Stomach smooth muscle (tissue), 2 donors: ENCODE measurements at regions not wholly inside any gene's neighbourhood (a gene's known extent, or its start where the extent isn't known, plus 50 kb on each side); places are given as distances from the start of the nearest gene placed in this dataset.
"Not testable (repeated sequence)": the region's sequence is repeated elsewhere in the genome, so short reads cannot be mapped to it uniquely, and the experiment has no call there.

Experiments
- H3K27ac ChIP-seq: one replicate; pipeline ENCODE4 v1.7.0; 2013; ENCODE audit warnings: mild to moderate bottlenecking, low read length, inconsistent platforms
- H3K27me3 ChIP-seq, 2 donors: one replicate each; pipeline ENCODE4 v1.7.0; 2013; ENCODE audit warnings: low read length in 2 of 2; ENCODE audit not compliant: insufficient read depth in 2 of 2, control insufficient read depth in 1 of 2
- H3K36me3 ChIP-seq, 2 donors: one replicate each; pipeline ENCODE4 v1.7.0; 2013; ENCODE audit warnings: low read length in 2 of 2; ENCODE audit not compliant: control insufficient read depth in 2 of 2, insufficient read depth in 2 of 2
- H3K4me1 ChIP-seq: one replicate; pipeline ENCODE4 v1.7.0; 2013; ENCODE audit warnings: low read length; ENCODE audit not compliant: control insufficient read depth, insufficient read depth
- H3K4me3 ChIP-seq, 2 donors: one replicate each; pipeline ENCODE4 v1.7.0; 2013; ENCODE audit warnings: low read length in 2 of 2
- H3K9ac ChIP-seq, 2 donors: one replicate each; pipeline ENCODE4 v1.7.0; 2013; ENCODE audit warnings: low read length in 2 of 2, mild to moderate bottlenecking in 1 of 2
- H3K9me3 ChIP-seq, 2 donors: one replicate each; pipeline ENCODE4 v1.7.0; 2013; ENCODE audit warnings: low read length in 2 of 2; ENCODE audit not compliant: control insufficient read depth in 2 of 2
- donor health status: healthy.
- donor health status: Pancreatic carcinoma.

DNA sequence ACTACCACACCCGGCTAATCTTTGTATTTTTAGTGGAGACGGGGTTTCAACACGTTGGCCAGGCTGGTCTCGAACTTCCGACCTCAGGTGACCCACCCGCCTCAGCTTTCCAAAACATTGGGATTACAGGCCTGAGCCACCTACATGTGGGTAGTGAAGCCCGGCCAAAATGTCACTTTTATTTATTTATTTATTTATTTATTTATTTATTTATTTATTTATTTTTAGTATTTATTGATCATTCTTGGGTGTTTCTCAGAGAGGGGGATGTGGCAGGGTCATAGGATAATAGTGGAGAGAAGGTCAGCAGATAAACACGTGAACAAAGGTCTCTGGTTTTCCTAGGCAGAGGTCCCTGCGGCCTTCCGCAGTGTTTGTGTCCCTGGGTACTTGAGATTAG lies 162.8 kb upstream of the MEX3C start:
- H3K9ac ChIP-seq, H3K4me3 ChIP-seq, H3K27me3 ChIP-seq, H3K4me1 ChIP-seq, H3K36me3 ChIP-seq, H3K27ac ChIP-seq, H3K9me3 ChIP-seq: not testable (repeated sequence)

- H3K4me1 ChIP-seq, result peaks cover 10% of the 10 kb centered on the region
- no peak overlapping the region for H3K9ac ChIP-seq
- H3K36me3 ChIP-seq, result no peaks in the 10 kb centered on the region
- H3K27ac ChIP-seq, result no peak overlapping the region
- H3K27me3 ChIP-seq, result no peaks in the 10 kb centered on the region
- no peaks in the 10 kb centered on the region for H3K9me3 ChIP-seq
- H3K4me3 ChIP-seq, result no peak overlapping the region
Measured at GRCh38 chr18:51361130-51361860, 163.8 kb upstream of the MEX3C start.

GRCh38 chr18:51363384-51363783 lies 165.9 kb upstream of the MEX3C start:
- no peaks in the 10 kb centered on the region for H3K9me3 ChIP-seq
- H3K36me3 ChIP-seq, result no peaks in the 10 kb centered on the region
- H3K9ac ChIP-seq, result no peak overlapping the region
- H3K4me3 ChIP-seq, result no peak overlapping the region
- no peaks in the 10 kb centered on the region for H3K27me3 ChIP-seq
- H3K4me1 ChIP-seq, result peaks cover 10% of the 10 kb centered on the region
- H3K27ac ChIP-seq, result no peak overlapping the region

- Histone ChIP-seq H3K27me3 (peaks cover 0 to 2% of the 10 kb centered on the region in 2 donors), H3K4me3 (no peak overlapping the region), H3K9me3 (no peaks in the 10 kb centered on the region), H3K9ac (no peak overlapping the region), H3K27ac (no peak overlapping the region), H3K36me3 (no peaks in the 10 kb centered on the region), H3K4me1 (no peaks in the 10 kb centered on the region)
Measured at GRCh38 chr18:51370996-51371395, 173.5 kb upstream of the MEX3C start.

DNA sequence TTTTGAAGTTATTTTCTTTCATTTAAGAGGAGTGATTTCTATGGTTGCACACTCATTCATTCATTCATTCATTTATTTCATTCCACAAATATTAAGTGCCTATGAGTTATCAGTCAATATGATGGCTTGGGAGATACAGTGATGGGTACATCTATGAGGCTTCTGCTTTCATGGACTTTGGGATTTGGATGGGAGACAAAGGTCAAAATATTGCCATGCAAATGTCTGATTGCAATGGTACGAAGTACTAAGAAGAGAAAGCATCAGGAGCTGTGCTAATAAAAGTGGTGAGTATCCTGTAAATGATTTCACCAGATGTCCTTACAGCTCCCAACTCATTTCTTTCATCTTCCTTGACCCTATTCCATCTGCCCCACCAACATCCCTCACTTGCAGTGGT lies 174.4 kb upstream of the MEX3C start:
- no peak overlapping the region for H3K4me3 ChIP-seq
- H3K9me3 ChIP-seq, result no peaks in the 10 kb centered on the region
- H3K4me1 ChIP-seq, result no peaks in the 10 kb centered on the region
- H3K27ac ChIP-seq, result no peak overlapping the region
- no peaks in the 10 kb centered on the region for H3K36me3 ChIP-seq
- H3K9ac ChIP-seq, result no peak overlapping the region
- peaks cover 0 to 2% of the 10 kb centered on the region in 2 donors for H3K27me3 ChIP-seq

GRCh38 chr18:51382081-51382480 lies 184.6 kb upstream of the MEX3C start:
- Histone ChIP-seq H3K9ac (no peak overlapping the region), H3K36me3 (no peaks in the 10 kb centered on the region), H3K27me3 (no peaks in the 10 kb centered on the region)

DNA sequence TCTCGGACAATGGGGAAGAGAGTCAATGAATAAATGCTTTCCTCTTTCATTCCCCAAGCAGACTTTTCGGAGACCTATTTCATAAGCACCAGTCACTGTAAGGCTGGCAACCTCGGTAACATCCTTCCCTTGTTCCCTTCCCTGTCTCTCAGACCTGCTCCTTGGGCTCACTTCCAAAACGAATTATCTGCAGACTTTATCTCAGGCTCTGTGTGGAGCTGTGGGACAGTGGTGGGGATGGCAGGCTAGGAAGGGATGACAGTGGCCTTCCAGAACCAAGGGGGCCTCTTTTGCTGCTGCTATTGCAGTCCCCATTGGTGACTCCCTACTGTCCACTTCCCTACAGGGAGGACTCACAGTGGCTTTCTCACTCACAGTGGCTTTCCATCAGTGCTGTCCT lies 185.6 kb upstream of the MEX3C start:
- H3K4me3 ChIP-seq, result no peak overlapping the region
- no peak overlapping the region for H3K27ac ChIP-seq
- no peak overlapping the region for H3K9ac ChIP-seq
- H3K36me3 ChIP-seq, result no peaks in the 10 kb centered on the region
- no peaks in the 10 kb centered on the region for H3K27me3 ChIP-seq
- H3K9me3 ChIP-seq, result no peaks in the 10 kb centered on the region
- H3K4me1 ChIP-seq, result no peaks in the 10 kb centered on the region

More at GRCh38 chr18:51382081-51382480, 184.6 kb upstream of the MEX3C start:
- Histone ChIP-seq H3K4me1 (no peaks in the 10 kb centered on the region), H3K4me3 (no peak overlapping the region), H3K27ac (no peak overlapping the region), H3K9me3 (no peaks in the 10 kb centered on the region)

DNA sequence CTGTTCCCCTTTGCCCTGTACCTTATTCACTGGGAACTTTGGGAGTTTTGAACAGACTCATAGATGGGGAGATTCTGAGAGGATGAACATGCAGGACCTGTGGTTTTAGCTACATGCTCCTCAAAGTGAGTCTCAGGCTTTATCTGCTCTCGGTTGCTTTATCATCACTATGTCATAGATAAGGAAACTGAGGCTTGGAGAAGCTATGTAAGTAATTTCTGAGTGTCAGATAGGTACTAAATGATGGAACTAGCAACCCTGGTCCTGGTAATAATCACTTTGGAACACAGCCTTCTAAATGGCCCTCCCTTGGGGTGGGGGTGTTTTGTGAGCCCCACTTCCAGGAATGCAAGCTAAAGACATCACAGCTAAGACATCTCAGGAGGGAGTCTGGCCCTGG lies 186.2 kb upstream of the MEX3C start:
- Histone ChIP-seq H3K9ac (no peak overlapping the region), H3K4me1 (no peaks in the 10 kb centered on the region)

DNA sequence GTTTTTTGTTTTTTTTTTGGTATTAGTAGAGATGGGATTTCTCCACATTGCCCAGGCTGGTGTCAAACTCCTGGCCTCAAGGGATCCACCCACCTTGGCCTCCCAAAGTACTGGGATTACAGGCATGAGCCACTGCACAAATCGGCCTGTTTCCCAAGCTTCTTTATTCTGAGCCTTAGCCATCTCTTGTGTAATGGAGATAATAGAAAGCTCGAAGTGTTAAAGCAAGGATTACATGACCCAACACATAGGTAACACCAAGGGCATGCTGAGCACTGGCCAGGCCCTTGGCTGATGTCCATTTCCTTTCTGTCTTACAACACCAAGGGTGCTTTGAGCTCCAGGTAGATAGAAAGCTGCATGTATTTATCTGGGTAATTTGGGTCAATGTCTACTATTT lies 187.8 kb upstream of the MEX3C start:
- H3K27ac ChIP-seq, result no peak overlapping the region
- no peaks in the 10 kb centered on the region for H3K9me3 ChIP-seq
- no peaks in the 10 kb centered on the region for H3K27me3 ChIP-seq
- H3K36me3 ChIP-seq, result no peaks in the 10 kb centered on the region
- H3K4me3 ChIP-seq, result no peak overlapping the region
- no peak overlapping the region for H3K9ac ChIP-seq
- H3K4me1 ChIP-seq, result no peaks in the 10 kb centered on the region

More for the DNA sequence above, 186.2 kb upstream of the MEX3C start:
- H3K9me3 ChIP-seq, result no peaks in the 10 kb centered on the region
- no peaks in the 10 kb centered on the region for H3K27me3 ChIP-seq
- H3K36me3 ChIP-seq, result no peaks in the 10 kb centered on the region
- H3K4me3 ChIP-seq, result no peak overlapping the region
- H3K27ac ChIP-seq, result no peak overlapping the region

DNA sequence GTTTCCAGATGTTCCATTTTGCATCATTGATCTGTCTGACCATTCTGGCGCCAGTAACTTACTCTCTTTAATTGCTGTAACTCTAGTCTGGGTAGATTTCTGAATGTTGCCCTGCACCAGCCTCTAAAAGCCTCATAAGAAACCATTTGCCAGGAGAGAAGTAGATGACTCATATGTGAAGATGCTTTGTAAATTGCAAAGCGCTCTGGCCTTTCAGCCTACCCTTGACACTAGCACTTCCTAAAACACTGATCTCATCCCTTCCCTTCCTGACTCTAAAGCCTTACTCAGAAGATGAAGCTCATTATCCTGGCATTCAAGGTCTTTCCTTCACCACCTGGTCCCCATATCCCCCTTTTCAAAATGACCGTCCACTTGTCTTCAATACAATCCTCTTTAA lies 193.2 kb upstream of the MEX3C start:
- no peak overlapping the region for H3K9ac ChIP-seq
- no peak overlapping the region for H3K27ac ChIP-seq
- no peak overlapping the region for H3K4me3 ChIP-seq
- H3K27me3 ChIP-seq, result no peaks in the 10 kb centered on the region
- H3K36me3 ChIP-seq, result no peaks in the 10 kb centered on the region
- H3K4me1 ChIP-seq, result no peaks in the 10 kb centered on the region
- no peaks in the 10 kb centered on the region for H3K9me3 ChIP-seq

DNA sequence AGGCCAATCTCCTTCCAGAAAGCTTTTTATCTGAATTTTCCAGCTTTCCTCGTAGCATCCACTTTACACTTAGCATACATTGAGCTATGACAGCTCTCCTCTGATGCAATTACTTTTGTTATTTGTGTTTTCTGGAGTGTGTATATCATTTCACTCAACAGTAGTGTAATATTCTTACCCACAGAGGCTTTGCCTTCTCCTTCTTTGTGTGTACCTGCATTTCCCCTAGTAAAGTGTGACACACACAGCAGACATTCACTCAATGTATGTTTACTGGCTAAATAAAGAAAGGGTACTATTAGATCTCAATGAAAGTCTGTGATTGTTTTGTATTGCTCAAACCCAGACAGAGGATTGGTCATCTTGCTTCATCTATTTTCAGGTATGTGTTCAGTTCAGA lies 193.7 kb upstream of the MEX3C start:
- Histone ChIP-seq H3K4me1 (no peaks in the 10 kb centered on the region), H3K9ac (no peak overlapping the region), H3K27ac (no peak overlapping the region), H3K27me3 (no peaks in the 10 kb centered on the region), H3K4me3 (no peak overlapping the region), H3K36me3 (no peaks in the 10 kb centered on the region), H3K9me3 (no peaks in the 10 kb centered on the region)
